DMS53 treated with DMSO at 0.1 percent for 48 hours (cell line): ENCODE measurements at regions not wholly inside any gene's neighbourhood (a gene's known extent, or its start where the extent isn't known, plus 50 kb on each side); places are given as distances from the start of the nearest gene placed in this dataset.
"Not testable (repeated sequence)": the region's sequence is repeated elsewhere in the genome, so short reads cannot be mapped to it uniquely, and the experiment has no call there.

Experiments used
- DNase-seq: peaks from one replicate; lab custom pipeline; 2025; ENCODE audit not compliant: unreplicated experiment; lab: John Stamatoyannopoulos, UW

- not testable (repeated sequence) for DNase-seq
These were observed 542.9 kb upstream of the CHD1 start for GRCh38 chr5:99471726-99472125.

GRCh38 chr5:99471178-99471577 is 542.4 kb upstream of the CHD1 start:
- not testable (repeated sequence) for DNase-seq

GRCh38 chr5:99470636-99471035 is 541.8 kb upstream of the CHD1 start:
- DNase-seq, result not testable (repeated sequence)

GRCh38 chr5:99460701-99461100 is 531.9 kb upstream of the CHD1 start:
- no peak for DNase-seq

- no peak for DNase-seq
These were observed 524.4 kb upstream of the CHD1 start for GRCh38 chr5:99453196-99453595.

GRCh38 chr5:99449786-99450185 is 521.0 kb upstream of the CHD1 start:
- DNase-seq, result no peak

- DNase-seq, result no peak
These were observed 517.0 kb upstream of the CHD1 start for GRCh38 chr5:99445805-99446204.

GRCh38 chr5:99441235-99441634 is 512.4 kb upstream of the CHD1 start:
- no peak for DNase-seq

- no peak for DNase-seq
These were observed 509.8 kb upstream of the CHD1 start for GRCh38 chr5:99438619-99439018.

- DNase-seq, result no peak
These were observed 509.2 kb upstream of the CHD1 start for GRCh38 chr5:99437986-99438385.

- not testable (repeated sequence) for DNase-seq
These were observed 494.6 kb upstream of the CHD1 start for GRCh38 chr5:99423396-99423795.

- not testable (repeated sequence) for DNase-seq
These were observed 489.8 kb upstream of the CHD1 start for GRCh38 chr5:99418640-99419039.

GRCh38 chr5:99410386-99410785 is 481.6 kb upstream of the CHD1 start:
- not testable (repeated sequence) for DNase-seq

GRCh38 chr5:99404764-99405302 is 476.0 kb upstream of the CHD1 start:
- DNase-seq, result not testable (repeated sequence)

- not testable (repeated sequence) for DNase-seq
These were observed 471.8 kb upstream of the CHD1 start for GRCh38 chr5:99400571-99400970.

GRCh38 chr5:99398976-99399375 is 470.2 kb upstream of the CHD1 start:
- DNase-seq, result no peak

- no peak for DNase-seq
These were observed 457.7 kb upstream of the CHD1 start for GRCh38 chr5:99386406-99387077.

GRCh38 chr5:99379187-99379586 is 450.4 kb upstream of the CHD1 start:
- no peak for DNase-seq

- no peak for DNase-seq
These were observed 449.6 kb upstream of the CHD1 start for GRCh38 chr5:99378443-99378842.

GRCh38 chr5:99369797-99370593 is 441.2 kb upstream of the CHD1 start:
- no peak for DNase-seq

- no peak for DNase-seq
These were observed 439.9 kb upstream of the CHD1 start for GRCh38 chr5:99368726-99369125.

GRCh38 chr5:99355881-99356280 is 427.1 kb upstream of the CHD1 start:
- no peak for DNase-seq
